Subcutaneous abdominal adipose tissue (tissue), 5 donors: ENCODE measurements at regions not wholly inside any gene's neighbourhood (a gene's known extent, or its start where the extent isn't known, plus 50 kb on each side); places are given as distances from the start of the nearest gene placed in this dataset.

Experiments used
- H3K27ac ChIP-seq: one replicate; pipeline ENCODE4 v1.7.0; 2013; ENCODE audit warnings: low read depth, mild to moderate bottlenecking, inconsistent platforms, low read length, moderate library complexity
- H3K27me3 ChIP-seq, 5 donors: one replicate each; pipeline ENCODE4 v1.7.0; 2013; ENCODE audit warnings: low read length in 5 of 5, inconsistent platforms in 1 of 5; ENCODE audit not compliant: control insufficient read depth in 5 of 5, insufficient read depth in 4 of 5
- H3K36me3 ChIP-seq, 5 donors: one replicate each; pipeline ENCODE4 v1.7.0; 2013; ENCODE audit warnings: low read length in 5 of 5; ENCODE audit not compliant: control insufficient read depth in 5 of 5, insufficient read depth in 5 of 5
- H3K4me1 ChIP-seq, 5 donors: one replicate each; pipeline ENCODE4 v1.7.0; 2013; ENCODE audit warnings: low read length in 5 of 5, mild to moderate bottlenecking in 3 of 5, moderate library complexity in 1 of 5; ENCODE audit not compliant: control insufficient read depth in 5 of 5, insufficient read depth in 5 of 5
- H3K4me3 ChIP-seq, 5 donors: one replicate each; pipeline ENCODE4 v1.7.0; 2013; ENCODE audit warnings: low read length in 5 of 5, low read depth in 1 of 5
- H3K9ac ChIP-seq, 5 donors: one replicate each; pipeline ENCODE4 v1.7.0; 2013; ENCODE audit warnings: low read length in 5 of 5, mild to moderate bottlenecking in 4 of 5, moderate library complexity in 3 of 5
- H3K9me3 ChIP-seq, 5 donors: one replicate each; pipeline ENCODE4 v1.7.0; 2013; ENCODE audit warnings: low read length in 5 of 5; ENCODE audit not compliant: control insufficient read depth in 5 of 5
- donor health status: healthy.
- donor health status: healthy.
- donor health status: healthy.
- donor health status: healthy.
- donor health status: healthy.

- peaks cover 2 to 25% (median 23%) of the 10 kb centered on the region in 5 donors for H3K4me1 ChIP-seq
- no peaks in the 10 kb centered on the region for H3K27me3 ChIP-seq
- H3K9ac ChIP-seq = no peak overlapping the region
- no peak overlapping the region for H3K4me3 ChIP-seq
- no peaks in the 10 kb centered on the region for H3K9me3 ChIP-seq
- H3K27ac ChIP-seq = no peak overlapping the region
- no peaks in the 10 kb centered on the region for H3K36me3 ChIP-seq
Observed at GRCh38 chr11:95363708-95364107, 132.7 kb upstream of the SESN3 start.

- peaks cover 2 to 30% (median 29%) of the 10 kb centered on the region in 5 donors for H3K4me1 ChIP-seq
- no peaks in the 10 kb centered on the region for H3K9me3 ChIP-seq
- no peaks in the 10 kb centered on the region for H3K27me3 ChIP-seq
- H3K4me3 ChIP-seq = no peak overlapping the region
- H3K9ac ChIP-seq = no peak overlapping the region
- H3K27ac ChIP-seq = no peak overlapping the region
- H3K36me3 ChIP-seq = no peaks in the 10 kb centered on the region
Observed at GRCh38 chr11:95363164-95363563, 132.2 kb upstream of the SESN3 start.

GRCh38 chr11:95361180-95361579 is 130.2 kb upstream of the SESN3 start:
- H3K9ac ChIP-seq = no peak overlapping the region
- peaks cover 2 to 32% (median 31%) of the 10 kb centered on the region in 5 donors for H3K4me1 ChIP-seq
- H3K36me3 ChIP-seq = no peaks in the 10 kb centered on the region
- H3K27ac ChIP-seq = peak overlapping the region; percentile 68
- no peaks in the 10 kb centered on the region for H3K9me3 ChIP-seq
- H3K4me3 ChIP-seq = no peak overlapping the region
- H3K27me3 ChIP-seq = no peaks in the 10 kb centered on the region

DNA sequence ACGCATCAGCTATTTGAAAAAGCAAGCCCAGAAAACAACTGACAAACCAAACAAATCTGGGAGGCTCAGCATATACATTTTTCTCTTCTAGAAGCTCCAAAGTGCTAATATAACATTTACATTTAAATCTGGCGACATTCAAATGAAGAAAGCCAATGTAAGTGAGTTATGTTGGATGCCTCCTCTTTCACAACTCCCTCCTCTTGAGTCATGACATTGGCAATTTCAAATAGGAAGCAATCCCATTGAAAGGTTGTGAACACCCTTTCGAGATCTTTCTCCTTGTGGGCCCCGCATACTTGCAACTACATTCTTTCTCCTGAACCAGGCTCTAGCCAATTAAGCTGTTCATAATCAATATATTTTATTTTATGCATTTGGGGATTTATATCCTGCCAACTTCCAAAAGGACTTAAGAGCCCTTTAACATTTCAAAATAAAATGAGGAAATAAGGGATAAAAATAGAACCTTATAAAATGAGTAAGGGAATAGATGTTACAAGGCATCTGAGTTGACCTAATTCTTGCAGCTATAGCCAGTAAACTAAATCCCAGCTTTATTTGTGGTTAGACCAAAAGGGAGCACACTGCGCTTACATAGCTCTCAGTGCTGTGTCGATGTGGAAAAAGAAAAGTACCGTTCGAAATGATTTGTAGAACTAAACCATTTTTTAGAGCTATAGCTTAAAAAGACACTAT is 129.5 kb upstream of the SESN3 start:
- no peak overlapping the region for H3K4me3 ChIP-seq
- H3K36me3 ChIP-seq = no peaks in the 10 kb centered on the region
- no peaks in the 10 kb centered on the region for H3K9me3 ChIP-seq
- H3K9ac ChIP-seq = no peak overlapping the region
- H3K27ac ChIP-seq = peak overlapping the region; percentile 68
- peaks cover 2 to 32% (median 30%) of the 10 kb centered on the region in 5 donors for H3K4me1 ChIP-seq
- no peaks in the 10 kb centered on the region for H3K27me3 ChIP-seq

DNA sequence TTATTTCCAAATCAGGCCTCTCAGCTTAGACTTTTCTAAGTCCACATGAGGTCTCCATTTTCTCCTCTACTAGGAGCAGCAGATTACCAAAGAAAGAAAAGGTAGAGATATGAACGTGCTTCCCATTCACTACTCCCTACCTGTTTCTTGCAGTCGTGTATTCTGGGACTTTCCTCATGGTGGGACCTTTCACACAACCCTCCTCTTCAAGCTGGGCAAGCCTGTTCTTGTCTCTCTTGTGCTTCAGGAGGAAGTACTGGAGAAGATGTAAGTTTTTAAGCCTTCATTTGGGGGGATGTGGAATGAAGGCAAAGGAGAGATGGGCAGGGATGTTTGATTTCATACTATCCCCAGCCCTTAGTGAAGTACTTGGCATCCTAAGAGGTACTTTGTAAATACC is 128.8 kb upstream of the SESN3 start:
- Histone ChIP-seq H3K9ac (peak overlapping the region in 1 of 5 donors; percentile 57), H3K27ac (peak overlapping the region; percentile 68), H3K27me3 (no peaks in the 10 kb centered on the region), H3K4me1 (peaks cover 2 to 32% (median 24%) of the 10 kb centered on the region in 5 donors), H3K36me3 (no peaks in the 10 kb centered on the region), H3K9me3 (no peaks in the 10 kb centered on the region), H3K4me3 (no peak overlapping the region)

GRCh38 chr11:95359341-95359663 is 128.3 kb upstream of the SESN3 start:
- H3K9ac ChIP-seq = peak overlapping the region in 1 of 5 donors; percentile 24
- peak overlapping the region; percentile 68 for H3K27ac ChIP-seq
- H3K4me1 ChIP-seq = peaks cover 2 to 32% (median 24%) of the 10 kb centered on the region in 5 donors
- no peaks in the 10 kb centered on the region for H3K27me3 ChIP-seq
- no peaks in the 10 kb centered on the region for H3K9me3 ChIP-seq
- H3K36me3 ChIP-seq = no peaks in the 10 kb centered on the region
- no peak overlapping the region for H3K4me3 ChIP-seq

- H3K4me3 ChIP-seq = peak overlapping the region in 1 of 5 donors; percentile 25
- H3K27me3 ChIP-seq = no peaks in the 10 kb centered on the region
- H3K4me1 ChIP-seq = peaks cover 2 to 32% (median 24%) of the 10 kb centered on the region in 5 donors
- peak overlapping the region; percentile 68 for H3K27ac ChIP-seq
- peak overlapping the region in 3 of 5 donors; percentile 18 to 27 (median 24) for H3K9ac ChIP-seq
- H3K36me3 ChIP-seq = no peaks in the 10 kb centered on the region
- no peaks in the 10 kb centered on the region for H3K9me3 ChIP-seq
Observed at GRCh38 chr11:95358511-95359340, 127.7 kb upstream of the SESN3 start.

DNA sequence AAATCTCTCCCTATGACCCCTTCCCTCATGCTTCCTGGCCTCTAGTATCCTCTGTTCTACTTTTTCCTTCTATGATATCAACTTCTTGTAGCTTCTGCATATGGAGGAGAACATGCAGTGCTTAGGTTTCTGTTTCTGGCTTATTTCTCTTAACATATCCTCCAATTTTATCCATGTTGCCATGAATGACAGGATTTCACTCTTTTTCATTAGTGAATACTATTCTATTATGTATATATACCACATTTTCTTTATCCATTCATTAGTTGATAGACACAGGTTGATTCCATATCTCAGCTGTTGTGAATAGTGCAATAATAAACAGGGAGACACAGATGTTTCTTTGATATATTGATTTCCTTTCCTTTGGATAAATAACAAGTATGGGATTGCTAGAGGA is 123.3 kb upstream of the SESN3 start:
- H3K4me3 ChIP-seq = no peak overlapping the region
- H3K9me3 ChIP-seq = peaks cover 0 to 3% (median 0%) of the 10 kb centered on the region in 5 donors
- no peak overlapping the region for H3K9ac ChIP-seq
- no peaks in the 10 kb centered on the region for H3K27me3 ChIP-seq
- no peak overlapping the region for H3K27ac ChIP-seq
- no peaks in the 10 kb centered on the region for H3K36me3 ChIP-seq
- peaks cover 2 to 16% (median 12%) of the 10 kb centered on the region in 5 donors for H3K4me1 ChIP-seq

DNA sequence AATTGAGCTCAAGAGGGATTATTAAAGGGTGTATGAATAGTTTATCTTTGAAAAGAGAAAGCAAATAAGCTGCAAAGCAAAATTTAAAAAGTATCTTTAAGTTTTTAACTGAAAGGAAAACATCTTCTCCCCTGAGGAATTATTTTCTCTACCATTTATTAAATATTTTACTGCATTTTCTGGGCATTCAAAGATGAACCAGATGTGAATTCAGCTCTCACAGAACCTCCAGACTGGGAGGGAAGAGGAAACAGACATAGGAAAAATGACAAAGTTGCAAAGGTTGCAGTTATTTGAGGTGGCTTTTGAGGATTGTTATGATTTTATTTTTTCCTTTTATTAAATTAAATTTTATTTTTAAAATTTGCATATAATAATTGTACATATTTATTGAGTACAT is 122.7 kb upstream of the SESN3 start:
- H3K4me3 ChIP-seq = no peak overlapping the region
- H3K9ac ChIP-seq = no peak overlapping the region
- no peaks in the 10 kb centered on the region for H3K36me3 ChIP-seq
- no peak overlapping the region for H3K27ac ChIP-seq
- H3K27me3 ChIP-seq = no peaks in the 10 kb centered on the region
- H3K4me1 ChIP-seq = peaks cover 0 to 10% (median 6%) of the 10 kb centered on the region in 5 donors
- H3K9me3 ChIP-seq = peaks cover 0 to 3% (median 0%) of the 10 kb centered on the region in 5 donors

GRCh38 chr11:95352733-95353346 is 121.8 kb upstream of the SESN3 start:
- H3K4me3 ChIP-seq = no peak overlapping the region
- H3K9me3 ChIP-seq = peaks cover 0 to 3% (median 0%) of the 10 kb centered on the region in 5 donors
- no peak overlapping the region for H3K27ac ChIP-seq
- H3K9ac ChIP-seq = no peak overlapping the region
- peaks cover 0 to 2% (median 0%) of the 10 kb centered on the region in 5 donors for H3K4me1 ChIP-seq
- H3K36me3 ChIP-seq = no peaks in the 10 kb centered on the region
- H3K27me3 ChIP-seq = no peaks in the 10 kb centered on the region
